ENCODE measurements at regions not wholly inside any gene's neighbourhood (a gene's known extent, or its start where the extent isn't known, plus 50 kb on each side); places are given as distances from the start of the nearest gene placed in this dataset.
A peak's percentile ranks its signal among the peaks of the same experiment; 100 is the strongest.

DNA sequence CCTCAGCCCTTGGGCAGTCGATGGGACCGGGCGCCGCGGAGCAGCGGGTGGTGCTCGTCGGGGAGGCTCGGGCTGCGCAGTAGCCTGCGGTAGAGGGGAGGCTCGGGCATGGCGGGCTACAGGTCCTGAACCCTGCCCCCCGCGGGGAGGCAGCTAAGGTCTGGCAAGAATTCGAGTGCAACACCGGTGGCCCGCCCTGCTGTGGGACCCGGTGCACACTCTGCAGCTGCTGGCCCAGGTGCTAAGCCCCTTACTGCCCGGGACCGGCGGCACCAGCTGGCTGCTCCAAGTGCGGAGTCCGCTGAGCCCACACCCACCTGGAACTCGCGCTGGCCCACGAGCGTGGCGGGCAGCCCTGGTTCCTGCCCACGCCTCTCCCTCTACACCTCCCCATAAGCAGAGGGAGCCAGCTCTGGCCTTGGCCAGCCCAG is 377.7 kb upstream of the RBMS3 start:
- no peak for DNase-seq (ENCODE audit: low spot score)

DNA sequence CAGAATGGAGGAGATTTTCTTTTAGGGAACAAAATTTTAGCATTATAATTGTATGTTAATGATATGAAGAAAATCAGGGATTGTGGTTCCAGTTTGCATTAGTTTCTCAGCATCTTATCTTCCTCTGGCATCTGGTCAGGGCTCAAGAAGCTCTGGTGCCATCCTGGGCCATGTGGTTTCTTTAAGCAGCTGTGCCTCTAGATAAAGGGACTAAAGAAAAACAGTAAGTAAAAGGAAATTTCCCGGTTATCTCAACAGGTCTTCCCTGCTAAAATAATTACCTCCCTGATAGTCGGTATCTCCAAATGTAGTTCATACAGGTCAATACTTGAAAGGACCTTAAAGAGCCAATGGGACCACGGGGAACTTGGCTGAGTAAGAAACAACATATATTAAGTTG is 375.1 kb upstream of the RBMS3 start:
- no peak for DNase-seq (ENCODE audit: low spot score)

DNA sequence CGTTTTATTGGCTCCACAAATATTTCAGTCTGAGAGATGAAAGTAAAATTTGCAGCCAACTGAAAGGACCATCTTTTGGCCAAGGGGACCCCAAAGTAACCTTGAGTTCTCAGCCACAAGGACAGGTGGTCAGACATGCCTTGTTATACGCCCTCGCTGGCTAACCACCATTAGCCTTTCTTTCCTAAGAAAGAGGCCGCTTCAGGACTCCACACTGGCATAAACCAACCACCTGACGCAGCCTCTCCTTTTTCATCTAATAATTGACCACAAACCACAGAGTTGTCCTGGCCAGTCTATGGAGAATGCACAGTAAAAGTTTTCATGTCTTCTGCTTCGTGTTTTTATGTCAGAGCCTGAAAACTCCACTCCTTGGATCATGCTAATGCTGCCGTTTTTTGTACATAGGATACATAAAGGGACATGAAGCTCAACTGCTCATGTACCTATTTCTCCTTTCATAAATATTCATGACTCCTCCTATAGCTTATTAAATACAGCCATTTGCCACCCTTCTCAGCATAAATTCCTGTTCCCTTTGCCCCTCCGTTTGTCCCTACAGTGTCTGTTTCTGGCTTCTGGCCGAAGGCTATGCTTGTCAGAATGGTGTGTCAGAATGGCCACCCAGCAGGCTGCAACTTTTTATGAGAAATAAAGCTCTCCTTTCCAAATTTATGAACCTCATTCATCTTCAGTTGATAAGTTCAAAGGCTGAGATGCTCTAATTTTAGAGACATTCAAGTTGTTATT is 374.1 kb upstream of the RBMS3 start:
- no peak for DNase-seq (ENCODE audit: low spot score)

DNA sequence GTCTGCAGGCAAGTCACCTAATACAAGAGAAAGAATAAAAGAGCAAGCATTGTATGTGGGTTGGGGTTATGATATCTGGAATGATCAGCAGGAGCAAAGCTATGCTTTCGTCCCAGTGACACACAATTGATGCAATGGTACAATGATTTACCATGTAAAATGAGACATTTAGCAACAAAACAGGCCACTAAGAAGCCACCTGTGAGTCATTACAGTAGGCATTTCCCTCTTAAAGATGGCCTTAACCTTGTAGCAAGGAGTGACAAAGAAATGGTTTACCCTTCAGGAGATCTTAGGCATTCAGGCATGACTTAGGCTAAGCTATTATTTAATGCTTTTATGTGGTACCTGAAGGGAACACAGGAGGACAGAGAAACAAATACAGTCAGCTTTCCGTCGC is 373.3 kb upstream of the RBMS3 start:
- DNase-seq (ENCODE audit: low spot score): no peak

DNA sequence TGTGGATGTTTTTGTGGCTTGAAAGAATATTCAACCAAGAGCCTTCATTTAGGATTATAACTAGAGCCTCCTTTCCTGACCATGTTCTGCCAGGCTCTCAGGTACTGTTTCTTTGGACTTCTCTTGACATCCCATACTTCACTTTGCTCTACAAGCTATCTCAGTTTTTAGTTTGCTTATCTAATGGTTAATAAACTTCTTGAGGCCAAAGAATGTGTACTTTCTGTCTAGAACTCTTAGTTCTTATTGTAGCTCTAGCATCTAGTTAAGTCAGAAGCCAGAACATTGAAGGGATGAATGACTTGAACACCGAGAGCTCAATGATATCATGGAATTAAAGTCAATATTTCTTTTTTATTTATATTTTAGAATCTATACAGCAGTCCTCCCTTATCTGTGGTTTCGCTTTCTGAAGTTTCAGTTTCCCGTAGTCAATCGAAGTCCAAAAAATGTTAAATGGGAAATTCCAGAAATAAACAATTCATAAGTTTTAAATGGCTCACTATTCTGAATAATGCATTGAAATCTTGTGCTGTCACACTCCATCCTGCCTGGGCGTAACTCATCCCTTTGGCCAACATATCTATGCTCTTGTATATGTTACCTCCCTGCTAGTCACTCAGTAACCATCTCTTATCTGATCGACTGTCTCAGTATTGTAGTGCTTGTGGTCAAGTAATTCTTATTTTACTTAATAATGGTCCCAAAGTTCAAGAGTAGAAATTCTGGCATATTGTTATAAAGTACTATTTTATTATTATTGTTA is 368.6 kb upstream of the RBMS3 start:
- DNase-seq (ENCODE audit: low spot score): no peak

GRCh38 chr3:28915741-28916500 is 364.9 kb upstream of the RBMS3 start:
- DNase-seq (ENCODE audit: low spot score): peak; percentile 59

DNA sequence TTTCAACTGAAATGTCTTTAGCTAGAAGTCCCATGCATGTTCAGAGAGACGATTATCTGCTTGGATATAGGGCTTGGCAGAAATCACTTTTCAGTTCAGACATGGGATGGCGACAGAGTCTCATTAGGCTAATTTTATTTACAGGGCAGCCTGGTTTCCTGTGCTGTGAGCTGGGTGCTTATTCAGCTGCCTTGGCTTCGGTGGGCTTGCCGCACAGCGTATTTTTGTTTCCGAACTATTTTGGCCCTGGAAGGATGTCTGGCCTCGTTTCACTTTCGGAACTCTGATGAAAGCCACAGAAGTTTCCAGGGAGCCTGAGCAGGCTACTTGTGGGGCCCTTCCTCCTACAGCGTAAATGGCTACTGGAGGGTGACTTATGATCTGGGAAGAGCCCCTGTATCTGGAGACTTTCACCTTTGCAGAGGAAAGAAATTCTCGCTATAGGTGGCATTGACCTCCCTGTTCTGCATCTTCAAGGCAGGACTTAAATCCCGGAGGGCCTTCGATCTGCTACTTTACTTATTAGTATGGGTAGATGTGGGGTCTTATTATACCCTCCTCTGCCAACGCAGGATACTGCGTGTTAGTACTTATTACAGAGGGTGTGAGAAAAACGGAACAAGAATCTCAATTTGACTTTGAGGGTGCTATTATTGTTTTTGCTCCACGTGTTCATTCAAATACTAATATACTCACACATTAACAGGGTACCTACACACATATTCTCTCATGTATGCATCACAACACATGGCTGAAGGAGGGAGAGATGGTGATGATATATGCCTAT is 364.0 kb upstream of the RBMS3 start:
- DNase-seq (ENCODE audit: low spot score): peak; percentile 73

DNA sequence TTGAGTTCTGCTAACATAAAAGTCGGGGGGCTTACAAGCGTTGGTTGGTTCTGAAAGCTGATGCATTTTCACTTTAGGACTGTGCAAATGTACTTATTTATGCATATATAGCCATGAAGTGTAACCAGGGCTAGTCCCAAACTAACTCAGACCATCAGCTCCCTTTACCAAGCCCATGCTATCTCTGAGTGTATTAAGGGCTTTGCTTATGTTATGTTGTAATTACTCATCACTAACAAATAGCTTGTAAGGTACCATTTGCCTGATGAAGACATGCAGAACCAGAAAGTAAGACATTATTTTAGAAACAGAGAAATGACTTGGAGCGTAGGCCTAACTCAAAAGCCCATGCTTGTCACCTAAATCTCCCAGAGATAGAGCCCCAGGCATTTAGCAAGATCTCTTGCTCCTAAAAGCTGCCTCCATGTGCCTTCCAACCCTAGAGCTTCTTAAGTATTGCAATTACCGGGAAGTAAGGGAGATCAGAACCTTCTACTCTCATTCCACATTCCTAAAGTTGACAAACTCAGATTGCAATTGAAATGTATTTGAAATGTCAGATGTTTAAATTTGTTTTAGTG is 362.9 kb upstream of the RBMS3 start:
- no peak for DNase-seq (ENCODE audit: low spot score)

- no peak for DNase-seq (ENCODE audit: low spot score)
Observed at GRCh38 chr3:28922376-28922775, 358.5 kb upstream of the RBMS3 start.

GRCh38 chr3:28923994-28924393 is 356.9 kb upstream of the RBMS3 start:
- DNase-seq (ENCODE audit: low spot score): no peak

GRCh38 chr3:28924744-28925360 is 356.0 kb upstream of the RBMS3 start:
- no peak for DNase-seq (ENCODE audit: low spot score)

DNA sequence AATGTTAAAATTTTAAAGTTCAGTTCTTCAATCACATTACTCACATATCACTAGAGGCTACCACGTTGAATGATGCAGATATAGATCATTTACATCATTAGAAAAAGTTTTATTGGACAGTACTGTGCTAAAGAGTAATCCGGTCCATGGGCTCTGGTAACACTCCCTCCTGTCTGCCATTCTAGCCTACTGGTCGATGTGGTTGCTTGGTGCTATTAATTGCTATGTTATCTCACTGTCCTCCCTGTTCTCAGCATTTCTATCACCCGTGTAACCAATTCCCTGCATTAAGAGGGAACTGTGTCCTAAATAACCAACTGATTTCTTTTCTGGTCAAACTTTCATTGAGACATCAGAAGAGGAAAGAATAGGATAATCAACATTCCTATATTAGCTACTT is 347.5 kb upstream of the RBMS3 start:
- DNase-seq (ENCODE audit: low spot score): no peak

- DNase-seq (ENCODE audit: low spot score): no peak
Observed at GRCh38 chr3:28934126-28934813, 346.6 kb upstream of the RBMS3 start.

DNA sequence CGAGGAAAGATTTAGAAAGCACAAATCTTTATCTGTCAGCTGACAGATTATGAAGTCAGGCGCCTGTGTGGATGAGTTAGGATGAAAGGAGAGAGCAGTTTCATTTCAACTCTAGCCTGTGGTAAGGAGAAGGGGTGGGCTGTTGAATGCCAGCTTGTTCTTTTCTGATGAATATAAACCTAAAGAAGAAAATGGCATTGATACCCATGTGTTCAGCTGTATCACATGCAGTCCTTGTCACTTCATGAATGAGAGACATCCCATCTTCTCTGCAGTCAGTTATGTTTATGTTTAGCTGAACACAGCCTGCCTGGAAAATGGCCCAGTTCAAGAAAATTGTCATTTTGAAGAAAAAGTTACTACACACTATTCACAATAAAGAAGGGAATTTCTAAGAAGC is 345.7 kb upstream of the RBMS3 start:
- no peak for DNase-seq (ENCODE audit: low spot score)

- no peak for DNase-seq (ENCODE audit: low spot score)
Observed at GRCh38 chr3:28936154-28936553, 344.7 kb upstream of the RBMS3 start.

DNA sequence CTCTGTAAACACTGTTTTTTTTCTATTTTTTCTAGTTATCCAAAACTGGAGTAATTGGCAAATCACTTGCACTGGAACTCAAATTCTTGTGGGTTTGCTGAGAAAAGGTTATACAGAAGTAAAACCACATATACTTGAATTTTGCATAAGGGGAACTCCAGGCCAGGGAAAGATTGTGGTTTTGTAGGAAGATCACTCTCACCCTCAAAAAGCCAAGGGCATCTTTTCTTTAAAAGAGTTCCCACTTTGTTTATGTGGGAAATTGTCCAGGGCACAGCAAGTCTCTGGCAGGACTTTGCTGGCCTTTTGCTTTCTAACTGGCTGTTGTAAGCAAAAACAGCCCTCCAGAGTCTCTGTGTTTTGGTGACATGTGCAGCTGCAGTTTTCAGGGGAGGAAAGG is 340.3 kb upstream of the RBMS3 start:
- DNase-seq (ENCODE audit: low spot score): no peak

GRCh38 chr3:28940994-28941393 is 339.9 kb upstream of the RBMS3 start:
- DNase-seq (ENCODE audit: low spot score): no peak

DNA sequence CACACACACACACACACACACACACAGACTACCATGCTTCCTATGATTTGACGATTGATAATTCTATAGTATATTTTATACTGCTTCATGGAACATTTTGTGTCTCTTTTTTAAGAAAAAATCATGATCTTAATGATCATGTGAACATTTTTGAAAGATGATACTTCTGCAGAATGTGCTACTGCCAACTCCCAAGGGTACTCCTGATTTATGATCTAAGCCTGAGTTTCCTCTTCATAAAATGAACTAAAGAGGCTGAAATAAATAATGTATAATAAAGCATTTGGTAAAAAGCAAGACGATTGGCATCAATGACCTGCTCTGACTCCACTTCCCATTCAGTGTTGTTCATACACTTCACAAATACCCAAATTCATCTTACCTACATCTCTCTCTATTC is 333.8 kb upstream of the RBMS3 start:
- no peak for DNase-seq (ENCODE audit: low spot score)

DNA sequence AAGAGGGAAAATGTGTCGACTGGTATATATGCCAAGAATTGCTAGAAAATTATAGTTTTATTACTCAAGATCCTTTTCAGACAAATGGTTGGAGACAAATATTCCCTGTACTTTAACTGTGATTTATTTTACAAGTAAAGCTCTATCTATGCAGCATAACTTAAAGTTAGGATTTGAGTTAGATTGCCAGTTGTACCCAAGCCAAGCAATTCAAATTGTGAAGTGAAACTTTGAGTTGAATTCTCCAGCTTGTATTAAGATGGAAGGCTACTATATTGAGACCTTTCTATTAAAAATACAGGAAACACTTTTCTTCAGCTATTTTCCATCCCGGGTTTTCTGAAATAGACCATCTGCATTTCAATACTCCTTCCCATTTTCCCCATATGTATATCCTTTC is 333.1 kb upstream of the RBMS3 start:
- DNase-seq (ENCODE audit: low spot score): no peak

GRCh38 chr3:28948685-28949084 is 332.2 kb upstream of the RBMS3 start:
- no peak for DNase-seq (ENCODE audit: low spot score)

DNA sequence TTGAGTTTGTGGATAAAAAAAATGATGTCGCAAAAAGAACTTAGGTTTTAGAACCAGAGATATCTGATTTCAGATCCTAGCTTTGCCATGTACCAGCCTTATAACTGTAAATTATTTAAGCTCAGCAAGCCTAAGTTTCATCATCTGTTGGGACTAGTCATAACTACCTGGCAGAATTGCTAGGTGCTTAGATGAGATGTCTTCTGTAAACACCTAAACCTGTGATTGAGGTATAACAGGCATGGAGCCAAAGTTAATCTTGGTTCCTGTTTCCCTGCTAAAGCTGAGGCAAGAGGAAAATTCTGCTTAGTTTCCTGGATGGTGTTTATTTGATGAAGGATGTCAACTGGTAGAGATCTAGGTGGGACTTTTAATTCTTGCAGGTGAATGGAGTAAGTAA is 331.3 kb upstream of the RBMS3 start:
- no peak for DNase-seq (ENCODE audit: low spot score)

Data from D341Med (cell line).